Muscle layer of colon (tissue), 2 donors: ENCODE measurements at regions not wholly inside any gene's neighbourhood (a gene's known extent, or its start where the extent isn't known, plus 50 kb on each side); places are given as distances from the start of the nearest gene placed in this dataset.

Experiments used
- H3K27ac ChIP-seq: one replicate; pipeline ENCODE4 v1.7.0; 2013; ENCODE audit warnings: low read depth, mild to moderate bottlenecking, low read length, moderate library complexity
- H3K27me3 ChIP-seq, 2 donors: one replicate each; pipeline ENCODE4 v1.7.0; 2013; ENCODE audit warnings: low read length in 2 of 2, mild to moderate bottlenecking in 2 of 2; ENCODE audit not compliant: insufficient read depth in 2 of 2, control insufficient read depth in 1 of 2
- H3K36me3 ChIP-seq: one replicate; pipeline ENCODE4 v1.7.0; 2013; ENCODE audit warnings: mild to moderate bottlenecking, low read length; ENCODE audit not compliant: insufficient read depth
- H3K4me1 ChIP-seq: one replicate; pipeline ENCODE4 v1.7.0; 2013; ENCODE audit warnings: mild to moderate bottlenecking, low read length; ENCODE audit not compliant: insufficient read depth
- H3K4me3 ChIP-seq, 2 donors: one replicate each; pipeline ENCODE4 v1.7.0; 2013; ENCODE audit warnings: low read length in 2 of 2, low read depth in 1 of 2, mild to moderate bottlenecking in 1 of 2, moderate library complexity in 1 of 2
- H3K9ac ChIP-seq: one replicate; pipeline ENCODE4 v1.7.0; 2013; ENCODE audit warnings: low read length
- H3K9me3 ChIP-seq: one replicate; pipeline ENCODE4 v1.7.0; 2013; ENCODE audit warnings: mild to moderate bottlenecking, low read length
- donor health status: abdominal sarcoma.
- donor health status: Adenocarcinoma of cecum.

DNA sequence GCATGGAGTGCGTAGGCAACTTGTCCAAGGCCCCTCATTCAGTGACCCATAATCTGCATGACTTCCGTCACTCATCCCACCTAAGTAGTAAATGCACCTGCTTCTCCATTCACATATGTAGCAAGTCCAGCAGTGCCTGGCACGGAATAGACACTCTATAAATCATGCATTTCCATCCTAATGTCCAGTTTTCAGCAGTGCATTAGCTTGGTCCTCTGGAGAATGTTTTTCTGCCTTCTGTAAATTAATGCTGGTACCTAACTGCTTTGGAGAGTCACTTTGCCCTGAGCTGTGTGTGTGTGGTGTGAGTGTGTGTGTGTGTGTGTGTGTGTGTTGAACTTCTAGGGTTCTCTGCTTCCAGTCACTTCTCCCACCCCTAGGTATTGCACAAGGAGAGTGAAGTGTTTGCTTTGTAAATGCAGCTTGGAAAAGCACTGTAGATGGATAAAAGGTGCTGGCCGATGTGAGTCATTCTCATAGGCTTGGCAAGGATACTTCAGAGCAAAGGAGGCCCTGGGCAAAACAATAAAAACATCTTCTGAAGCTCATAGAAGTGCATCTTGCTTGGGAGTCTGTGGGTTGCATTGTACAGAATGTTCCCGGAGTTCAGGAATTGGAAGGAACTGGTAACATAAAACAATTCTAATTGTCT, 181.8 kb downstream of the KATNAL1 start:
- no peak overlapping the region for H3K4me3 ChIP-seq
- H3K27me3 ChIP-seq, result no peaks in the 10 kb centered on the region
- peak overlapping the region; percentile 75 for H3K27ac ChIP-seq
- H3K4me1 ChIP-seq, result peaks cover 44% of the 10 kb centered on the region
- no peaks in the 10 kb centered on the region for H3K9me3 ChIP-seq
- H3K9ac ChIP-seq, result no peak overlapping the region
- no peaks in the 10 kb centered on the region for H3K36me3 ChIP-seq

DNA sequence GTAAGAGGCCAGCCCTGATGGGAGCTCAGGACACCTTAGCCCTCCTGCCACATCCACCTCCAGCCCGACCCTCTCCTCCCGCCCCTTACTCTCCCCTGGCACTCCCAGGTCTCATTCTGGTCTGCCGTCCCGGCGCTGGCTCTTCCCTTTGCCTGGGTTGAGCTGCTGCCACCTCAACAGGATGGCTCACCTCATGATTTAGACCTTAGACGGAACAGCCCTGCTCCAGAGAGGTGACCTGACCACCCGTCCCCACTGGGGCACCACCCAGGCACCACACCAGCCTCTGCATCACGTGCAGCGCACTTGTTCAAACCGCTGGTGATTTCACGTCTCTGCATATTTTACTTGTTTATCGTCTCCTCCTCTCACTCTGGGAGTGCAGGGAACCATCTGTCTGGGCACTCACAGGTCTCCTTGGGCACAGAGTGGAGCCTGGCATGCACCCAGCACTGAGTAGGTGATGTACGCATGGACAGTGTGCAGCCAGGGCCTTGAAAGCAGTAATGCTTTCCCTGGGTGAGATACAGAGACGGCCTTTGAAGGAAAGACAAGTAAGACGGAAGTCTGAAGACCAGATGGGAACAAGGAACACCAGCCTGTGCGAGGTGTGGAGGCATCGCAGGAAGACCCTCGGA, 183.1 kb downstream of the KATNAL1 start:
- Histone ChIP-seq H3K9ac (no peak overlapping the region), H3K27me3 (no peaks in the 10 kb centered on the region), H3K27ac (peak overlapping the region; percentile 75), H3K4me1 (peaks cover 56% of the 10 kb centered on the region), H3K9me3 (no peaks in the 10 kb centered on the region), H3K4me3 (no peak overlapping the region), H3K36me3 (no peaks in the 10 kb centered on the region)

DNA sequence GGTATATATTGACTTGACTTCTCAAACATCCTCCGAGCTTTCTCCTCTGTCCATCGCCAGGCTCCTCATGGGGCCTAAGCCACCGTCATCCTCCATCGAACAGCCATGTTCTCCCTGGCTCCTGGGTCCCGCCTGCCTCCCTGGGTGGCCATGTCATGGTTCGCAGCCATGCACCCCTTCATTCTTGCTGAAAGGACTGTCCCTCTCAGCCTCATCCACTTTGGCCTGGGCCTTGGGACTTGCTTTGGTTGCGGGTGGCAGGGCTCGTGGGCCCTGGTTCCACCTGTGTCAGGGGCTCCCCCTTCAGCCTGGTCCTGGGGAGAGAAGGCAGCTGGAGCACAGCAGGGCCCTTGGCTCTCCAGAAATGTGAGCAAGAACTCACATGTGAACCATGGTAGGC, 183.8 kb downstream of the KATNAL1 start:
- no peak overlapping the region for H3K9ac ChIP-seq
- no peaks in the 10 kb centered on the region for H3K9me3 ChIP-seq
- H3K4me1 ChIP-seq, result peaks cover 63% of the 10 kb centered on the region
- H3K36me3 ChIP-seq, result no peaks in the 10 kb centered on the region
- no peak overlapping the region for H3K27ac ChIP-seq
- H3K27me3 ChIP-seq, result no peaks in the 10 kb centered on the region
- H3K4me3 ChIP-seq, result no peak overlapping the region

DNA sequence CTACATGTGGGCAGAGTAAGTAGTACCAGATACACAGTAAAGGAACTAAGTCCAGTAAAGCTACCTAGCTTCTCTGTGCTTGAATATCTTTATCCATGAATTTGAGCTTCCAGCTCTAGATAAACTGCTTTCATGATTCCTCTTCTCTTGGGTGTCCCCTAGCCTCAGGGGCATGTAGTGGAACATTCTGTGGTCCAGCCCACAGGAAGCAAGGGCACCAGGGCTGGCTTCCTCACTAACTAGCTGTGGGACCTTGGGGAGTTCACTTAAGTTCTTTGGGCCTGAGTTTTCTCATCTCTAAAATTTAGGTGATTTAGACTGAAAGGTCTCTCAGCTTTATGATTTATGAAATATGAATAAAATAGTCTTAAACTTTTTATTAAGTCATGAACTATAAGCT, 185.7 kb downstream of the KATNAL1 start:
- peaks cover 51% of the 10 kb centered on the region for H3K4me1 ChIP-seq
- H3K9ac ChIP-seq, result no peak overlapping the region
- no peak overlapping the region for H3K4me3 ChIP-seq
- H3K27ac ChIP-seq, result no peak overlapping the region
- no peaks in the 10 kb centered on the region for H3K27me3 ChIP-seq
- H3K36me3 ChIP-seq, result no peaks in the 10 kb centered on the region
- H3K9me3 ChIP-seq, result no peaks in the 10 kb centered on the region

DNA sequence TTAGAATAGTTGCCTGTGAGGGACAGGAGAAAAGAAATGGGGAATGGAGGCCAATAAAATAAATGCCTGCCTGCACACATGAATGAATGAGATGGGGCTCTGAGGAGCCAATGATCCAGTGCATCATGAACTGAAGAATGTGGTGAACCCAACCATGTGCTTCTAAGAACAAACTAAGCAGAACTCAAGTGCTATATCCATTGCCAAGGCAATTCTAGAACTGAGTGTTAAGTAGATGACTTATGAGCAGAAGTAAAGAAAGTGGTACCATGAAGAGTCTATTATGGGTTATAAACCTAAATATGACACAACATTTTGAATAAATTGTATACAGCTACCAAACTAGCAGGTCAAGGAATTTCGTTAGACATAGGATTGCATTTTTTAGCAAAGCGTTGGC, 186.1 kb downstream of the KATNAL1 start:
- Histone ChIP-seq H3K9ac (no peak overlapping the region), H3K36me3 (no peaks in the 10 kb centered on the region), H3K27ac (peak overlapping the region; percentile 21), H3K27me3 (no peaks in the 10 kb centered on the region), H3K9me3 (no peaks in the 10 kb centered on the region), H3K4me1 (peaks cover 47% of the 10 kb centered on the region), H3K4me3 (no peak overlapping the region)

DNA sequence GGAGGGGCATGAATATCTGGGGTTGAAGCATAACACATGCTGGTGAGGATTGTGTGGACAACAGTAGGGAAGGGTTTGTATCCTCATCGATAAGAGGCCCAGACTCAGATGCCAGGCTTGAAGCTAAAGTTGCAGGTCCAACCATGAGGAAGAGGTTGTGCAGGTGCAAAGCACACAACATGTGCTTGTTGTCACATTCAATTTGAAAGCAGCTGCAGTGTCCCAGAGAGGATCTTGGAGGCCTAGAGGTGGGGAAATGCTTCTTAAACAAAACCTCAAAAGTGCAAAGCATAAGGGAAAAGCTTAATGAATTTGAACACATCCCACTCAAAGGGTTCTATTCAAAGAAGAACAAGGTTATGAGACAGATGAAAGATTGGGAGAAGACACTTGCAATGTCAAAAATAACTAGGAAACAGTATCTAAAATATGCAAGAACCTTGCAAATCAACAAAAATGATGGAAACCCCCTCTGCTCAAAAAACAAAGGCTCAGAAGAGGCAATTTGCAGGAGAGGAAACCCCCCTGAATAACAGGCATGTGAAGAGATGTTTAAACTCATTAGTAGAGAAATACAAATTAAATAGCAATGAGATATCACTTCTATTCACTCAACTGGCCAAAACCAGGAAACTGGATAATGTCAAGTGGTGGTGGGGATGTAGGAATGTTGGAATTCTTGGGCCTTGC, 187.1 kb downstream of the KATNAL1 start:
- Histone ChIP-seq H3K4me3 (no peak overlapping the region), H3K9me3 (no peaks in the 10 kb centered on the region), H3K36me3 (no peaks in the 10 kb centered on the region), H3K9ac (no peak overlapping the region), H3K27ac (peak overlapping the region; percentile 68), H3K27me3 (no peaks in the 10 kb centered on the region), H3K4me1 (peaks cover 38% of the 10 kb centered on the region)

DNA sequence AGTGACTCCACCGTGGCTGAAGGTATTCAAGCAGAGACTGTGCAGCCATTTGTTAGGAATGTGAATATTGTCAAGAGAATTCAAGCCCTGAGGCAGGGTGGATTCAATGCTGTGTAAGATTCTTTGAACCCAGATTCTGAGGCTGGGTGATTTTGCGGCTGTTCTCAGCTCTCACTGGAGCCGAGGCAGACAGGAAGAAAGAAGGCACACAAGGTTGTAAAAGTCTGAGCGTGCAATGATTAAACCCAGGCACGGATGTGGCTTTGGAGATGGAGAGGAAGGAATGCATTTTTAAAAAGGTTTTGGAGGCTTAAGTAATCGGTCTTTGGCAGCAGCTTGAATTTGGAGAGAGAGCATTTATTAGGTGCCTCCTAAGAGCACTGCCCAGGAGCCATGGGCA, 187.9 kb downstream of the KATNAL1 start:
- H3K9me3 ChIP-seq, result no peaks in the 10 kb centered on the region
- no peak overlapping the region for H3K9ac ChIP-seq
- peak overlapping the region; percentile 68 for H3K27ac ChIP-seq
- H3K4me1 ChIP-seq, result peaks cover 30% of the 10 kb centered on the region
- no peaks in the 10 kb centered on the region for H3K36me3 ChIP-seq
- peak overlapping the region in 1 of 2 donors; percentile 21 for H3K4me3 ChIP-seq
- H3K27me3 ChIP-seq, result no peaks in the 10 kb centered on the region

DNA sequence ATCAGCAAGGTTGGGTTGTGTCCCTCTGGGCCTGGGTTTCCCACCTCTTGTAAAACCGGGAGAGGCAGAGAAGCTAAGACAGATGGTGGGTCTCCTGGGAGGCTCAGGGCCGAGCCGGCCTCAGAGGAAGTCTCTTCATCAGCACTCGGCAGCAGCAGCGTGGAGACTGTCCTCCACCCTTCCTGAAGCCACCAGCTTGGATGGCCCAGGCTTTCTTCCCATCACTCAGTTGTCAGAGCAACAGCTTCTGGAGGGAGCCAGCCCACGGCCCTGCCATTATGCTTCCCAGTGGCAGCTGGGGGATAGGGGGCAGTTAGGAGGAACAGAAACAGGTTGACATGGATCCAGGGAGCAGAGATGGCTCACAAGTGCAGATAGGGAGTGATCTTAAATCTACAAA, 191.0 kb downstream of the KATNAL1 start:
- peaks cover 34% of the 10 kb centered on the region for H3K4me1 ChIP-seq
- H3K27me3 ChIP-seq, result no peaks in the 10 kb centered on the region
- H3K27ac ChIP-seq, result no peak overlapping the region
- no peak overlapping the region for H3K9ac ChIP-seq
- H3K9me3 ChIP-seq, result no peaks in the 10 kb centered on the region
- no peaks in the 10 kb centered on the region for H3K36me3 ChIP-seq
- H3K4me3 ChIP-seq, result no peak overlapping the region

DNA sequence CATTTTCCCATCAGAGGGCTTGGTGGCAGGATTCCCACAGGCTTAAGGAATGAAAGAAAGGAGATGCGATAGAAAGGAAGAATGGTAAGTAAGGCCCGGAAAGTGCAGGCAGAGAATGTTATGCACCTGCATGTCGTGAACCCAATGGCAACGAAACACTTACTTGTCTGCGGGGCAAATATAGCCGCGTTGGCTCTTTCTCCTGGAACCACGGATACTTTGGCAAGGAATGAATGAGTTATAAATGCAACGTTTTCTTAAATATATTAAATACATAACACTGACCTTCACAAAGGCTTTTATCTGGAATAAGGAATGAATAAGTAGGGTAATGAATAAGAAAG, 192.1 kb downstream of the KATNAL1 start:
- no peaks in the 10 kb centered on the region for H3K27me3 ChIP-seq
- peak overlapping the region in 1 of 2 donors; percentile 61 for H3K4me3 ChIP-seq
- H3K9ac ChIP-seq, result no peak overlapping the region

DNA sequence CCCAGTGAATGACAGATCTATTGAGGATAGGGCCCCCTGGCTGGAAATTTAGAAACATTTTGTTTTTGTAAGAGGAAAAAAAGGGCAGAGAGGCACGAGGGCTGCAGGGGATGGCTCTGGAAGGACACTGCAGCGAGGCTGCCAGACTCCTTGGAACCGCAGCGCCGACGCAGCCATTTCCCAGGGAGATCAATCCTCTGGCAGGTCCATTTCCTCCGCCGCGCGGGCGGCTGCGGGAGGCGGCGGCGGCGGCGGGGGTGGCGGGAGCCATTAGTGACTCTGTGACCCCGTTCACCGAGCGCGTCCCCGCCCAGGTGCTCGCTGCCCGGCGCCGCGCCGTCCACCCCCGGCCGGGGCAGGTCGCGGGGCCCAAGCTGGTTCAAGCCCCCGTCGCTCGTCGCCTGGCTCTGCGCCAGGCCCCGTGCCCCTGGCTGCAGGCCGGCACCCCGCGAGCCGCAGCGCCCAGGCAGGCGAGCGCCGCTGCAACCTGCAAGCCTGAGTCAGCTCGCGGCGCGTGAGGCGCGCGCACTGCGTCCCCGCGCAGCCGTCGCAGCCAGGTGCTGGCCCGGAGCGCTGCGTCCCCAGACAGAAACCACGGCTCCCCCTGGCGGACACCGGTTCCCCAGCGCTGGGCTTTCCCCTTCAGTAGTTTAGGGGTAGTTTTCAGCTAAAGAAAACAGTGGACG, 192.6 kb downstream of the KATNAL1 start:
- peak overlapping the region; percentile 51 to 61 for H3K4me3 ChIP-seq
- H3K9ac ChIP-seq, result no peak overlapping the region
- no peaks in the 10 kb centered on the region for H3K9me3 ChIP-seq

More for the DNA sequence above, 192.1 kb downstream of the KATNAL1 start:
- Histone ChIP-seq H3K27ac (no peak overlapping the region), H3K4me1 (peaks cover 35% of the 10 kb centered on the region), H3K36me3 (no peaks in the 10 kb centered on the region), H3K9me3 (no peaks in the 10 kb centered on the region)

DNA sequence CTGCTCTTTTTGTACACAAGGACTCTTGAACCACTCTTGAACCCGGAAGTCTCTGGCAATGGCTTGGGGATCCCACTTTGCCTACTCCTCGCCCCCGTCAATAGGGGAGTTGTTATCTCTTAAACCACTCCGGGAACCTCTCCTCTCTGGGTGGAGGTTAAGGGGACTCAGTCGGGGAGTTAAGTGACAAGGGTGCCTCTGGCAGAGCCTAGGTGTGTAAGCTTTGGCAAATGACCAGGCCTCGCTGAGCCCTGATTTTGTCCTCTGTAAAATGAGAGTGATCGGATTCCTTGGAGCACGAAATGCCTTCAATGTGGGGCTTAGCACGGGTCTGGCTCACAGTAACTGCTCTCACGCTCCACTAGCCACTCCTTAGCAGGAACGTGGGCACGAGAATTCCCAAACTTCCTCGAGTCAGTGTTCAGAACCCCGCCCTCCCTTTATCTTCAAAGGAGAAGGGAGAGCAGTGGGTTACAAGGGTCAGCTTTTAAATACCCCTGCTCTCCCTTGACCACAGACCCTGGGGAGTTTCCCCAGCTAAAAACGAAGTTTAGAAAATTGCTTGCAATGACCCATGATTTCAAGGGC, 193.3 kb downstream of the KATNAL1 start:
- Histone ChIP-seq H3K9ac (no peak overlapping the region), H3K9me3 (no peaks in the 10 kb centered on the region), H3K27ac (peak overlapping the region; percentile 52), H3K27me3 (no peaks in the 10 kb centered on the region), H3K4me3 (peak overlapping the region; percentile 51 to 61), H3K4me1 (peaks cover 28% of the 10 kb centered on the region), H3K36me3 (no peaks in the 10 kb centered on the region)

More for the DNA sequence above, 192.6 kb downstream of the KATNAL1 start:
- H3K27ac ChIP-seq, result peak overlapping the region; percentile 52
- H3K27me3 ChIP-seq, result no peaks in the 10 kb centered on the region
- H3K4me1 ChIP-seq, result peaks cover 34% of the 10 kb centered on the region
- no peaks in the 10 kb centered on the region for H3K36me3 ChIP-seq
